ENCODE measurements at regions not wholly inside any gene's neighbourhood (a gene's known extent, or its start where the extent isn't known, plus 50 kb on each side); places are given as distances from the start of the nearest gene placed in this dataset.
"Not testable (repeated sequence)": the region's sequence is repeated elsewhere in the genome, so short reads cannot be mapped to it uniquely, and the experiment has no call there.

DNA sequence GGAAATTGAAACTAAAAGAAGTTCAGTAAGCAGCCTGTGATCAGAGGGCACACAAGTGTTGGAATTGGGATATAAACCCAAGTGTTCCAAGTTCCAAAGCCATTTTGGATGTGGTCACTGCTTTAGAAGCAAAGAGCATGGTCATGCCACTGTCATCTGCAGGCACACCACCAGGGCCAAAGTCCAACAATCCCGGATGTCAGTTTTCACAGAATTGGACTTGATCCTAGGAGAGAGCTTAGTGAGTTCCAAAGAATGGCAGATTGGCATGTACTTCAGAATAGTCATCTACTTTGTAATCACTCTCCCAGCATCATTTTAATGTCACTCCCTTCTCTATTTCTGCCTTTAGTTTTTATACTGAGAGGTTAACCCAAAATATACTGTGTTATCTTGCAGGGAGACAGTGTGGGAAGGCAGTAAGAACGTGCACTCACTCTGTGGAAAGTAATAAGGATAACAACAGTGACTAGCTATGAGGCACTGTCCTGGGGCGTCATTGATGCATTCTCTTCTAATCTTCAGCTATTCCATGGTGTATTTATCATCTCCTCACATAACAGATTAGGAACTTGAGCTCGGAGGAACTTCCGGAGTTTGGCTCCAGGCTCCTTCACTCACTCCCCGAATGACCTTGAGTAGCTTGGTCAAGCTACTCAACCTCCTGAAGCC is 388.0 kb downstream of the ACTL7B start:
- DNase-seq (ENCODE audit: low read depth in 4 of 4, low spot score in 1 of 4), result no peak

DNA sequence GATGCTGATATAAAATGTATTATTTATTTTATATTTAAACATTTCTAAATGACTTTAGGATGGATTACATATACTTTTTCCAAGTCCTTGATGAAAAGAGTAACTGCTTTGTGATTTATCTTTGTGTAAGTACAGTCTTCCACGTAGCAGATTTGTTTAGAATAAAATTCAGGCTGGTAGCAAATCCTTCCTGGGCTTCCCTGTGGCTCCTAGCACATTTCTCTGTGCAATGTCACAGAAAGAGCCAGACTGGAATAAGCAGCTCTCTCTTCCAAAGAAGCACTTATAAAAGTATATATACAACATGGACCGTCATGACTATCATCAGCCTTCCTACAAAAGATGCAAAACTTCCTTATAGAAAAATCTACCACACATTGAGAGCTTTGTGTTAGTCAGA is 388.6 kb downstream of the ACTL7B start:
- DNase-seq (ENCODE audit: low read depth in 4 of 4, low spot score in 1 of 4), result no peak

GRCh38 chr9:108466304-108466703 is 389.5 kb downstream of the ACTL7B start:
- DNase-seq (ENCODE audit: low read depth in 4 of 4, low spot score in 1 of 4), result no peak

GRCh38 chr9:108463932-108464606 is 391.7 kb downstream of the ACTL7B start:
- DNase-seq (ENCODE audit: low read depth in 4 of 4, low spot score in 1 of 4), result no peak

DNA sequence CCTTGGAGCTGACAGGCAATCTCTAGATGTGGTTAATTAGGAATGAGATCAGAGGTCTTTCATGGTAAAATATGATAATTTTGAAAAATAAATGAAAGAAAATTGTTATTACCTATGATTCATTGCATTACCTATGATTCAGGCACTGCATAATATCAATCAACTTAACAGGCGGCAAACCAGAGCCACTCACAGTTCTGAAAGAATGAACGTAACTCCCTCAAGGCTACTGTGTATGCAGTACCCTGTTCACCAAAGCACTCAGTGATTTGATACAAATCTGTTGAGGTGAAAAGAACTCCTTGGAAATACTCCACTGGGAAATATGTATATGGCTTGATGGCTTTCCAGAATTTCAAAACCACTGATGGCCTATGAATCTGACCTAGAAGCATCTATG is 398.9 kb downstream of the ACTL7B start:
- DNase-seq (ENCODE audit: low read depth in 4 of 4, low spot score in 1 of 4), result no peak

GRCh38 chr9:108445431-108446071 is 410.2 kb downstream of the ACTL7B start:
- no peak for DNase-seq (ENCODE audit: low read depth in 4 of 4, low spot score in 1 of 4)

- DNase-seq (ENCODE audit: low read depth in 4 of 4, low spot score in 1 of 4), result no peak
Observed at GRCh38 chr9:108444400-108445358, 411.1 kb downstream of the ACTL7B start.

GRCh38 chr9:108443741-108444140 is 412.0 kb downstream of the ACTL7B start:
- DNase-seq (ENCODE audit: low read depth in 4 of 4, low spot score in 1 of 4), result no peak

DNA sequence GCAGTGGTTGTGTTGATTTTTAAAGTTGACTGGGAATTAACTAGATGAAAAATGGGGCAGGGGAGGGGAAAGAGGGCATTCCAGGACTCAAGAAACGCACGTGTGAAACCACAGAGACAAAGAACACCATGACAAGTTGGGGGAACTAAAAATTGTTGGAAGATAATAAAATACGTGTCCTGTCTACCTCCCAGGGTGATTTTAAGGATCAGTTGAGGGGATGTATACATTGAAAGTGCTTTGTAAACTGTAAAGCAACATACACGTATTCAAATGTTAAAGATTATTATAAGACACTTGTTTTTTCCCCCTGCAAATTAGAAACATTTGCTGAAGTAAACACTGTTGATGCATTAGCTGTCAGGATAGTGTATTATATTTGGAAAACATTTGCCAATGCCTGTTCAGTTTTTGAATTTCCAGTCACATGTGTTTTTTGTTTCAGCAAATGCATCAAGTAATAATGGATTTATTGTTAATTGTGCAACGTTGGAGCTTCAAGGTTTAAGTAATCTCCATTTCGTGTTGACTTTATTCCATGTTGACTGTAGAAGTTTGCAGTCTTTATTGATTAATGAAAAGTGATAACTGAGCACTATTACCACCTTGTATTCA is 412.7 kb downstream of the ACTL7B start:
- no peak for DNase-seq (ENCODE audit: low read depth in 4 of 4, low spot score in 1 of 4)

GRCh38 chr9:108442627-108443018 is 413.2 kb downstream of the ACTL7B start:
- DNase-seq (ENCODE audit: low read depth in 4 of 4, low spot score in 1 of 4), result no peak

GRCh38 chr9:108441726-108442125 is 414.1 kb downstream of the ACTL7B start:
- no peak for DNase-seq (ENCODE audit: low read depth in 4 of 4, low spot score in 1 of 4)

DNA sequence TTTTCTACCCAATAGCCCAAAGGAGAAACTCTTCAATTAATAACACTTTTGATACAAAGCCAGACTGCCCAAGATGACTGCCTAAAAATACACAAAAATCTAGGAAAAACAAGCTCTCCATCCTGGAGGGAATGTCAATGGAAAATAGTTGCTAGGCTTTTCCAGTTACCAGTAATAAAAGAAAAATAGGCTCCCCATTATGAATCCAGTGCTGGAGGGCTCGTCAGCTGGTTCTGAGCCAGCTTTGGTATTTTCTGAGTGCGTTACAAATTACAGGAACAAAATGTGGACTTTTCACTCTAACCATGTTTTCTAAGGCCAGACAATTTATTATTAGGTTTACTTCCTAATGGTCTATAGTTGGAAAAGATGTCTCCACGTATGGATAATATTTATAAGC is 414.5 kb downstream of the ACTL7B start:
- DNase-seq (ENCODE audit: low read depth in 4 of 4, low spot score in 1 of 4), result no peak

- no peak for DNase-seq (ENCODE audit: low read depth in 4 of 4, low spot score in 1 of 4)
Observed at GRCh38 chr9:108439947-108440346, 415.8 kb downstream of the ACTL7B start.

DNA sequence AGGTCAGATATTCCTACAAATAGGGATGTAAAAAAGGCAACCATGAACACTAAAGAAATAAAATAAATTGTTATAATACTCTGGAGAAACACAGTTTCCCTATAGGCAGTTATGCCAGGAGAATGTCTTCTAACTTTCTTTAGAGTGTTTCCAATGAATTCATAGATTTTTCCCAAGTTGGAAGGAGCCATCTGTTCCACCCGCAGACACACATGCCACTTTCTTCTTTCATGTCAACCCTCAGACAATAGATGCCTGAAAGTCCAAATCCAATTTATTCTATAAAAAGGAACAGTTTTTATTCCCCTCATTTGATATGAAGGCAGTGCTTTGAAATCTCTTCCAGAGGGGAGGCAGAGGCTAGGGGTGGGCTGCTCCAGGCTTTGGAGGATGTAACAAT is 418.1 kb downstream of the ACTL7B start:
- DNase-seq (ENCODE audit: low read depth in 4 of 4, low spot score in 1 of 4), result no peak

GRCh38 chr9:108436448-108436847 is 419.3 kb downstream of the ACTL7B start:
- DNase-seq (ENCODE audit: low read depth in 4 of 4, low spot score in 1 of 4), result no peak

DNA sequence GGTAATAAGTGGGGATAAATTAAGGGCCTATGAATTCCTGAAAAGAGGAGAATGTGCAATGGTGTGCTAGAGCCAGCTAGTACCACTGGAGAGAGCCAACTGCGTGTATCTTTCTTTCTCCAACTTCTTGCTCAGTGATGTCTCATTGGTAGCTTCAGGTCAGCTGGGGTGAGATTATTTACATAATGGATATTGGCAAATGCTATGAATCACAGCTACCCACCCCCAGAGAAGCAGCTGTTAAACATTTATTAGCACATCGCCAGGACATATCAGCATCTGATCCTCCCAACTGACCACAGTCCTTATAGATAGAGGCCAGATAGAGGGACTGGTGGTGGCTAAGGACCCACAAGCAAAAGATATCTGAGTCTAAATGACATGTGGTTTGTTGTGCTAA is 421.3 kb downstream of the ACTL7B start:
- no peak for DNase-seq (ENCODE audit: low read depth in 4 of 4, low spot score in 1 of 4)

GRCh38 chr9:108434036-108434435 is 421.8 kb downstream of the ACTL7B start:
- no peak for DNase-seq (ENCODE audit: low read depth in 4 of 4, low spot score in 1 of 4)

- no peak for DNase-seq (ENCODE audit: low read depth in 4 of 4, low spot score in 1 of 4)
Observed at GRCh38 chr9:108430655-108431054, 425.1 kb downstream of the ACTL7B start.

- no peak for DNase-seq (ENCODE audit: low read depth in 4 of 4, low spot score in 1 of 4)
Observed at GRCh38 chr9:108427751-108428150, 428.0 kb downstream of the ACTL7B start.

DNA sequence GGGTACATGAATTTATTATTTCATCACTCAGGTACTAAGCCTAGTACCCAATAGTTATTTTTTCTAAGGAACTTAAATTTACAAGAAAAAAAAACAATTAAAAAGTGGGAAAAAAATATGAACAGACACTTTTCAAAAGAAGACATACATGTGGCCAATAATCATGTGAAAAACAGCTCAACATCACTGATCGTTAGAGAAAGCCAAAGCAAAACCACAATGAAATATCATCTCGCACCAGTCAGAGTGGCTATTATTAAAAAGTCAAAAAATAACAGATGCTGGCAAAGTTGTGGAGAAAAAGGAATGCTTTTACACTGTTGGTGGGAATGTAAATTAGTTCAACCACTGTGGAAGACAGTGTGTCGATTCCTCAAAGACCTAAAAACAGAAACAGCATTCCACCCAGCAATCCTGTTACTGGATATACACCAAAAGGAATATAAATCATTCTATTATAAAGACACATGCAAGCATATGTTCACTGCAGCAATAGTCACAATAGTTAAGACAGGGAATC is 429.3 kb downstream of the ACTL7B start:
- DNase-seq (ENCODE audit: low read depth in 4 of 4, low spot score in 1 of 4), result not testable (repeated sequence)

DNA sequence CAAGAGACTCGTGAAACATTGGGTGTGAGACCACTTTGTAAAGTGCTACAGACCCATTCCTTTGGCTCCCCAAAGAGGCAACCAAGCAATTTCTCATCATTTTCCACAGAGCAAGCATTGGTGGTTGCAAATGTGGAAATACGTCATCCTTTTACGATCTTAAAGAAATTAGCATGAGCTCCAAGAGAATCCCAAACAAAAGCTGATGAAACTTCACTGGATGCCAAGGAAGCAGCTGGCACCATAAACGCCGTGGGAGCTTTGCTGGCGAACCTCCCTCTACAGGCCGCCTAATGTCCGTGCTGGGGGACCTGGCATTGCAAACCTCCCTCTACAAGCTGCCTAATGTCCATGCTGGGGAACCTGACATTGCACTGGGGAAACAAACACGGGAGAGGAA is 432.4 kb downstream of the ACTL7B start:
- no peak for DNase-seq (ENCODE audit: low read depth in 4 of 4, low spot score in 1 of 4)

All from stimulated activated CD4-positive, alpha-beta T cell treated with anti-CD3 and anti-CD28 coated beads, Interleukin-1b, Interleukin-23, amount 100 ng/mL, for 24 hours (primary cell).